Smooth muscle cell (in vitro differentiated cells): ENCODE measurements at regions not wholly inside any gene's neighbourhood (a gene's known extent, or its start where the extent isn't known, plus 50 kb on each side); places are given as distances from the start of the nearest gene placed in this dataset.

ENCODE experiments used
- DNase-seq: peaks from one replicate; lab custom pipeline; 2025; ENCODE audit not compliant: unreplicated experiment; lab: John Stamatoyannopoulos, UW
- H2AFZ ChIP-seq: fragments of 200-600 bp; sonication (generic); 2 replicates; pipeline ENCODE4 v1.6.0; 2016; ENCODE audit warnings: antibody characterized with exemption, low read depth, mild to moderate bottlenecking
- H3F3A ChIP-seq: fragments of 200-600 bp; sonication (generic); 2 replicates; pipeline ENCODE4 v1.6.0; 2017; ENCODE audit warnings: antibody characterized with exemption, low read depth
- H3K27ac ChIP-seq: fragments of 200-600 bp; sonication (generic); 2 replicates; pipeline ENCODE4 v1.5.1; 2016; ENCODE audit warnings: low read depth, mild to moderate bottlenecking
- H3K27me3 ChIP-seq: fragments of 200-600 bp; sonication (generic); 2 replicates; pipeline ENCODE4 v1.6.1; 2016; ENCODE audit warnings: low read depth, mild to moderate bottlenecking
- H3K36me3 ChIP-seq: fragments of 200-600 bp; sonication (generic); 2 replicates; pipeline ENCODE4 v1.5.1; 2016; ENCODE audit warnings: low read depth
- H3K4me1 ChIP-seq: fragments of 200-600 bp; sonication (generic); 2 replicates; pipeline ENCODE4 v1.5.1; 2016; ENCODE audit warnings: low read depth
- H3K4me2 ChIP-seq: fragments of 200-600 bp; sonication (generic); 2 replicates; pipeline ENCODE4 v1.6.0; 2016; ENCODE audit warnings: mild to moderate bottlenecking
- H3K4me3 ChIP-seq: fragments of 200-600 bp; sonication (generic); 2 replicates; pipeline ENCODE4 v1.5.1; 2016; ENCODE audit warnings: mild to moderate bottlenecking
- H3K79me2 ChIP-seq: fragments of 200-600 bp; sonication (generic); 2 replicates; pipeline ENCODE4 v1.6.0; 2016; ENCODE audit warnings: low read depth, mild to moderate bottlenecking
- H3K9ac ChIP-seq: fragments of 200-600 bp; sonication (generic); 2 replicates; pipeline ENCODE4 v1.6.0; 2016; ENCODE audit warnings: low read depth
- H3K9me3 ChIP-seq: fragments of 200-600 bp; sonication (generic); replicated peaks from 2 replicates; pipeline ENCODE4 v1.5.1; 2016; ENCODE audit warnings: low read depth
- H4K20me1 ChIP-seq: fragments of 200-600 bp; sonication (generic); 2 replicates; pipeline ENCODE4 v1.6.0; 2016; ENCODE audit warnings: low read depth
- CTCF ChIP-seq: fragments of 200-600 bp; sonication (generic); IDR thresholded peaks from 2 replicates; pipeline ENCODE4 v1.5.1; 2017; ENCODE audit warnings: borderline replicate concordance, mild to moderate bottlenecking, antibody characterized with exemption; ENCODE audit not compliant: insufficient read depth, poor library complexity, severe bottlenecking
- WGBS: methylation state at CpG from one replicate; pipeline ENCODE4 v1.1.7; 2016; ENCODE audit warnings: low lambda C conversion rate; 5-methylcytosine and 5-hydroxymethylcytosine counted together

GRCh38 chr4:187073820-187074219 is 350.2 kb upstream of the FAT1 start:
- Histone ChIP-seq H3K4me3 (no peak overlapping the region), H3K4me2 (no peak overlapping the region), H3K79me2 (no peaks in the 10 kb centered on the region), H3K36me3 (no peaks in the 10 kb centered on the region), H4K20me1 (no peaks in the 10 kb centered on the region), H3K27ac (no peak overlapping the region), H3F3A (no peaks in the 10 kb centered on the region), H3K9me3 (no peaks in the 10 kb centered on the region), H2AFZ (no peak overlapping the region), H3K4me1 (peaks cover 2% of the 10 kb centered on the region), H3K9ac (no peak overlapping the region), H3K27me3 (peaks cover 28% of the 10 kb centered on the region)
- no peak for DNase-seq
- TF ChIP-seq CTCF: no peak
- 90% methylated on average over 7 of the region's 7 CpGs for WGBS

GRCh38 chr4:187075514-187075913 is 351.9 kb upstream of the FAT1 start:
- no peak for DNase-seq
- Histone ChIP-seq H3K79me2 (no peaks in the 10 kb centered on the region), H3K36me3 (no peaks in the 10 kb centered on the region), H3K9me3 (no peaks in the 10 kb centered on the region), H2AFZ (no peak overlapping the region), H3K4me1 (peaks cover 2% of the 10 kb centered on the region), H4K20me1 (no peaks in the 10 kb centered on the region), H3F3A (no peaks in the 10 kb centered on the region), H3K9ac (no peak overlapping the region), H3K27me3 (peaks cover 25% of the 10 kb centered on the region), H3K4me2 (no peak overlapping the region), H3K27ac (no peak overlapping the region), H3K4me3 (no peak overlapping the region)
- 63% methylated on average over 4 of the region's 4 CpGs for WGBS
- TF ChIP-seq CTCF: no peak

GRCh38 chr4:187077744-187078401 is 354.2 kb upstream of the FAT1 start:
- no peak for TF ChIP-seq CTCF
- peaks cover 16% of the 10 kb centered on the region for H3K27me3 ChIP-seq
- DNase-seq: no peak
- no peak overlapping the region for H3K4me3 ChIP-seq
- H3K4me2 ChIP-seq: no peak overlapping the region
- H2AFZ ChIP-seq: peak overlapping the region; percentile 16
- H3K4me1 ChIP-seq: no peaks in the 10 kb centered on the region
- H3K79me2 ChIP-seq: no peaks in the 10 kb centered on the region
- no peaks in the 10 kb centered on the region for H4K20me1 ChIP-seq
- H3F3A ChIP-seq: no peaks in the 10 kb centered on the region
- no peak overlapping the region for H3K9ac ChIP-seq
- H3K9me3 ChIP-seq: no peaks in the 10 kb centered on the region
- H3K36me3 ChIP-seq: no peaks in the 10 kb centered on the region
- WGBS: 51% methylated on average over 12 of the region's 12 CpGs
- H3K27ac ChIP-seq: no peak overlapping the region

GRCh38 chr4:187084701-187085100 is 361.0 kb upstream of the FAT1 start:
- Histone ChIP-seq H4K20me1 (no peaks in the 10 kb centered on the region), H3K36me3 (no peaks in the 10 kb centered on the region), H3K4me1 (no peaks in the 10 kb centered on the region), H3K27me3 (peaks cover 6% of the 10 kb centered on the region), H3K27ac (no peak overlapping the region), H3K79me2 (no peaks in the 10 kb centered on the region), H3K4me3 (no peak overlapping the region), H3K4me2 (peak overlapping the region; percentile 7), H3K9me3 (no peaks in the 10 kb centered on the region), H3F3A (no peaks in the 10 kb centered on the region), H3K9ac (no peak overlapping the region), H2AFZ (no peak overlapping the region)
- TF ChIP-seq CTCF: no peak
- DNase-seq: no peak
- WGBS: 35% methylated on average over 4 of the region's 4 CpGs
